ENCODE measurements at regions not wholly inside any gene's neighbourhood (a gene's known extent, or its start where the extent isn't known, plus 50 kb on each side); places are given as distances from the start of the nearest gene placed in this dataset.
"Not testable (repeated sequence)": the region's sequence is repeated elsewhere in the genome, so short reads cannot be mapped to it uniquely, and the experiment has no call there.

DNA sequence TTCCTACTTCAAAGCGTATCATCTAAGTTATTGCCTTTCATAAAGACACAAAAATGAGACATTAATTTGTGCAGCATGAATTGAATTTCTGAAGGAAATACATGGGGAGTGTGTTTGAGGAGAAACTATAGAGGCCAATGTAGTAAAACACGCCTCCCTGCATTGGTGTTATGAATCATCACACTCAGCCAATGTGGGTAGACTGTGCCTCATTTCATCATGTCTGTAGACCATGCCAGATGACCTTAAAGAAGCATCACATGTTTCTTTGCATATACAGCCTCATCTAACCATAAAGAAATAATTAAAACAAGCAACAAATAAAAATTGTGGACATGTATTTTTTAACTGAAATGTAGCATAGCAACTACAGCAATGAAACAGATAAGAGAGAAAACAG lies 486.0 kb upstream of the ADAMTS9 start:
- DNase-seq: no peak

DNA sequence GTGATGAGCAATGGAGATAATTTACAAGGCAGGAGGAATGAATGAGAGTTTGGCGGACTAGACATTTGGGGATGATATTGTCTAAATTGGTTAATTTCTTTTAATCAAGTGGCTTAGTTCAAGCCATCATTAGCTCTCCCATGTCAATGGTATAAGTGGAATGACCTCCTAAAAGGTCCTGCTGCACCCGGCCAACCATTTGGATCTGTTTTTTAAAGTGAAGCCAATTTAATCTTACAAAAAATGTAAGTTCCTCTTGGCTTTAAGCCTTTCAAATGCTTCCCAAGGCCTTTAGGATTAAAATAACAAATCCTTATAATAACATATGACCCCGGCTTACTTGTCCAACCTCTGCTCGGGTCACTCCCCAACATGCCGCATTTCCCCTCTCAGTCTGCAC lies 484.4 kb upstream of the ADAMTS9 start:
- DNase-seq: no peak

DNA sequence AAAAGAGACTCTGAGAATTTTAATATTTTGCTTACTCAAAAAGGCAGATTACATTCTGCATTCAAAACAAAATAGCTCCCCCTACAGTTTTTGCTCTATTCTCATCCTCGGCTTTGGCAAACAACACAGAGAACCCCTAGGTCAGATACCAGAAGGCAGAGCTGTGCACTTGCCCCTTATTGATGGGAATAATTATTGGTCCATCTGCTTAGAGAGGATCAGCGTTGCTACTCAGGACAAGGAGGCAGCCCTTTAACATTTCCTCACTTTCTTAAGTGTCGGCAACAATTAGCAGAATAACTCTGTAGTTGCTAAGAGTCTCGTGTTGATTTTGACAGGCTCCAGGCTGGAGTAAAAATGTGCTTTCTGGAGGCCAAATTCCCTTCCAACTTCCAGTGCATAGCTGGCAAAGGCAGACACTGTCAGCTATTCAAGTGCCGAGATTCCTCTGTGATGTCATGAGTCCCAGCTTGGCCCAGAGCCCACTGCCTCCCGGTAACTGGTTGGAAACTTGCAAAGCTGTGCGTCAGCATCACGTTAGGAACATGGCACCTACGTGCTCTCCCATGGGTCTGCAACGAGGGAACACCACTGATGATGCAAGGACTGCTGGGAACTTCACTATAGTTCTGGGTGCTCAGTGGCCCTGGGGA lies 482.7 kb upstream of the ADAMTS9 start:
- DNase-seq: peak in 37 of 51 donors; percentile 0 to 76 (median 21)

DNA sequence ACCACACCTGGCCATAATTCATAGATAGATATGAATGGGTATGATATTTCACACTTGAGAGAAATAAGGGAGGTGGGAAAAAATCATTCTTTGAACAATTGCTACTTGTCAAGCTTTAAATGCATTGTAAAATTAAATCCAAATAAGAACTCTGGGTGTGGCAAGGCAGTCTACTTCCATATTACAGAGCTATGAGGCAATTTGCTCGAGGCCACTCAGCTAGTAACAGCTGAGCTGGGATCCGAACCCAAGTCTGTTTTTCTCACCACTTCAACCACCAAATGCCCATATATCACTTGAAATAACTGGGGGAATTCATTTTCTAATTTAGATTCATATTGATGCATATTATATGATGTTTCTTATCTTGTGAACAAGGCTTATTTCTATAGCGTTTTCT lies 482.2 kb upstream of the ADAMTS9 start:
- DNase-seq: no peak

DNA sequence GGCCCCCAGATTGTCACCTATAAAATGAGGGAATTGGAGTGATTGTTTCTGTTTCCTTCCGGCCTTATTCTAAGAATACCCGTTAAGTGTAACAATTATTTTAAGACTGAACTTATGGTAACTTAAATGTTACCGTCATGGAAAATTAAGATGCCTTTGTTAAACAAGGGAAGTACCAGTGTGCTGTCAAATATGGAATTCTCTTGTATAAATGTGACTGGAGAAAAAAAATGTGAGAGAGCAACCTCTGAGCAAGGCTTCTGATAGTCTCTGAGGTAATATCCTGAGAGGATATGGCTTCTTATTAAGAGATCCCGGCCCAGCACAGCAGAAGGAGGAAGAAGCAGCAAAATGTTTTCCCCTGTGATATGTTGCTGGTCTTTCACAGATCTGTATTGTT lies 480.7 kb upstream of the ADAMTS9 start:
- DNase-seq: no peak

DNA sequence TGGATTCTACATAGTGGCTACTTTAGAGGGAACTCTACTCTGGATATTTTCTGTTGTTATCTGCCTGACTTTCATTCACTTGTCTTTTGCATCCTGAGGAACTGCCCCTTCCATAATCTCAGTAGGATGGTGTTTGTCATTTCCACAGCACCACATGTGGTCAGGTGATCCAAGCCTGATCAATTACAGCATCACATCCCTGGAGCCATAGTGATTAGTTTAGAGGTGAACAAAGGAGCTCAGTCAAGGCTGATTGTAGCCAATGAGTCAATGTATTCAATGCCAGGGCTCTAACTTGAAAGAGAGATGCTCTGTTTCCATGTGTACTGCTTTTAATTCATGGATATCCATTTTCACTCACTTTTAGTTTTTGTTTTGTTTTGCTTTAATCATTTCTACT lies 478.7 kb upstream of the ADAMTS9 start:
- no peak for DNase-seq

DNA sequence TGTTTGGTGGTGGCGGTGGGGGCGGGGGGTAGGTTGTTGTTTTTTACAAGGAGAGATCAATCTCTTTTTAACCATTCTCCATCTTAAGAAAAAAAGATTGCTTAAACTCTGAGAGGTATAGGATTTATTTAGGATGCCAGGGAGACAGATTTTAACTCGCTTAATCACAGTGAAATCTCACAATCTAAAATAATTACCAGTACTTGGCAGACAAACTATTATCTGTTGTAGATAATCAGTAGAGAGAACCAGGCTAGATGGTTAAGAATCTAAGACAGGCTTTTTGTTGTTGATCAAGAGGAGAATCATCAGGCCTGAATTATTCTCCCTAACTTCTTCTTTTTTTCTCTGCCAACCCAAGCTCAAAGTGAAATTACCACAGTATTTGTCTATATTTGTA lies 470.2 kb upstream of the ADAMTS9 start:
- DNase-seq: no peak

DNA sequence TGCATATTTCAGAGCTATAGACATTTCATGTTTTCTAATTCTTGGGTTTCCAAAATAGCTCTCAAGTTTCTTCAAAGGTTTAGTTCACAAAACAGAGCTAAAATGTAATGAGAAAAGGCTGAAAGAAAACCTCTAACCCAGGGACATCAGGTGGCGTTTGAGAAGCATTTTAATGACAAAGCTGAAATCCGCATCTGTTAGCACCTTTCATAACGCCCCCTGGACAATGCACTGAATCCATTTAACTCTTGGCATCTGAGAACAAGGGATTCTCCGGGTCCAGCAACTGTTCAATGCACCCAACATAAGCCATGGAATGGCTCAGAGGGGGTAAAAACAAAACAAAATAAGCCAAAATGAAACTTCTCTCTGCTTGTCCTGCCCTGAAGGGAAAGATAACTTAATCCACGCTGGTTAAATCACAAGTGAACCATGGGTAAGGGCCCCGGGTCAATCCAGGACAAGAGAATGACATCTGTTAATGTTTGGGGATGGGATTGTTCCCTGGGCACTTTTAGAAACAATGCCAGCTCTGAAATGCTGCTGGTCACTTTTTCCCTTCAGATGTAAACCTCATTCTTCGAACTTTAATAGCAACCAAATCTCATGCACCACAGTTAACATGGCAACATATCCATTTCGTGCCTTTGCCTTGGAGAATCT lies 466.2 kb upstream of the ADAMTS9 start:
- no peak for DNase-seq

DNA sequence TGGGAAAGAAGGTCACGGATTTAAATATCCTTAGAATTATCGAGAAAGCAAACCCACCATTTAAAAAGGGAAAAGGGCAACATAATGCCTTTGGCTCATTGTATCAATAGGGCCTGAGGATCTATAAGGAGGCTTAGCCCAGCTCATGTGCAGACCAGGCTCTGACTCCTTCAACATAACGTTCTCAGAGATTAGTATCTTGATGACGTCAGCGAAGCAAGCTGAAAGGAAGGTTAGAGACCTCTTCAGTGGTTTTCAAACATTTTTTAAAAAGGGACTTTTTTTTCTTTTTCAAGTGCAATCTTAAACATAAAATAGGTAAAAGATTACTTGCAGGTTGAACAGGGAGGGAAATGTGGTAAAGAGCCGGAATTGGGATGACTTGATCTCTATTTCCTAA lies 463.9 kb upstream of the ADAMTS9 start:
- no peak for DNase-seq

DNA sequence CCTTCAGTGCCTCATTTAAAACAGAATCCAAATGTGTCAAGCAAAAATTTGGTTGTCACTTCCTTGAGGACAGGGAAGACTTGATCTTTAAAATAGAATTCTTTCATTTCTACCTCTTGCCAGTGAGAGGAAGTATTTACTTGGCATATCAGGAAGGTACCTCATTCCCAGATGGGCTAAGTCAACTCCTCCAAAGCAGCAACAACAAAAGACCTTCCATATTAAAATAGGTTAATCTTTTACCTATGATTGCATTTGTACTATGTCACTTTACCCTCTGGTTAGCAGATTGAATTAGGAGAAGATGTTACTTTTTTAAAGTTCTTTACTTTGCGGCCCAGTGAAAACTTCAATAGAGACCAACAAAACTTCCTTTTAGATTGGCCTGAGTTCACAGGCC lies 462.1 kb upstream of the ADAMTS9 start:
- no peak for DNase-seq

DNA sequence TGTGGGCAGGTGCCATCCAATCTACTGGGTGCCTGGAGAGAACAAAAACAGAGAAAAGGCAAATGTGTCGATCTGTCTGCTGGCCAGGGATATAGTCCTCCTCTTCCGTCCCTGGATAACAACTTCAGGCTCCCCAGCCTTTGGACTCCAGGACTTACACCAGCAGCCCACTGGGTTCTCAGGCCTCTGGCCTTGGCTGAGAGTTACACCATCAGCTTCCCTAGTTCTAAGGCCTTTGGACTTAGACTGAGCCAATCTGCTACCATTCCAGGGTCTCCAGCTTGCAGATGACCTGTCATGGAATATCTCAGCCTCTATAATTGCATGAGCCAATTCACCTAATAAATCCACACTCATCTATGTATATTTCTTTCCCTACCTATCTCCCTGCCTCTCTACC lies 460.9 kb upstream of the ADAMTS9 start:
- no peak for DNase-seq

DNA sequence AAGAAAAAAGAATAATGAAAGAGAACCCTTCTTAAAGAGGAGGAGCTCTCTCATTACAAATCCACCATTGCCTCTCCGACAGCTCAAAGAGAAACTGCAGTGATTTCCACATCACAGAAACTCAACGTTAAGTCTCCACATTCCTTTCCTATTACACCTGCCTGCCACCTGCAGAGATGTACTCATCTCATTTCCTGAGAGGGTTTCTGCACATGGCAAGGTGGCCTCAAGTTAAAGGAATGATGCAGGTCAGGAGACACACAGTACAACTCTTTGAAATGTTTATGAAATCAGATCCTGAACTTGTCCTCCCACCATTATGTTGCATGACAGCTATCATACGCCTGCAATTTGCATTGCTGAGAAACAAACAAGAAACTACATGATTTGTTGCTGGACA lies 458.4 kb upstream of the ADAMTS9 start:
- no peak for DNase-seq

DNA sequence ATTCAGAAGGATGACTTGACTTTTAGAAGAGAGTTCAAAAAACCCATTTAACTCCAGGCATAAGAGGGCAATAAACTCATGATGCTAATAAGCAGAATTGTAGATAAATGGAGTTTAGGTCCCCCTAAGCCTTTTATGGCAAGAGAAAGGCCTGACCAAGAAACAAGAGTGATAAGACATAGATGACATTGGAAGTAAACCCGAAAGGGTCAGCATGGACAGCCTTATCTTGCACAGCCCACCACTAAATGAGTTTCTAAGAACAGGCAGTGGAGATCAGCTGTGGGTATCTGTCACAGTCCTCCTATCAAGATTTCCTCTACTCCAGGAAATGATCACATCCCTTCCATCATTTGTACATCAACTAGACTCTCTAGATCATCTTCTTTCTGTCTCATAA lies 457.9 kb upstream of the ADAMTS9 start:
- DNase-seq: no peak

DNA sequence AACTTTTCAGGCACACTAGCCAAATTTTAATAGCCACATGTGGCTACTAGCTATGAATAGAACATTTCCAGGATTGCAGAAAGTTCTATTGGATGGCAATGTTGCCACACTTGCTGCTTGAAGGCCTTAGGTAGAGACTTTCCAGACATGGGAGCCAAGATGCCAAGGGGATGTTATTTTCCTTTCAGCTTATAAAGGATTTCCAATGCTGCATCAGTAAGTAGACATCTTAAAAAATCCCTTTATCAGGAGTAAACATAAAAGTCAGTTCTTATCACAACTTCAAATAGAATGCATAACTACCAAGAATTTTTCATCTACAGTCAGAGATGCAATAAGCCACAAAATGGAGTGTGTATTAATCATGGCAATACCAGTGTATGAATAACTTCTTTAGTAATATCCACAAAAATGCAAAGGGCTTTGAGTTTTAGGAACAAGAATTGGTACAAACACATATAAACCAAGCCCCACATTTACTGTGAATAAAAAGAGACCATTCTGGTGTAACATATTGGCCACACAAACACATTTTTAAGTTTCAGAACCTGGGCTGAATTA lies 457.1 kb upstream of the ADAMTS9 start:
- no peak for DNase-seq

DNA sequence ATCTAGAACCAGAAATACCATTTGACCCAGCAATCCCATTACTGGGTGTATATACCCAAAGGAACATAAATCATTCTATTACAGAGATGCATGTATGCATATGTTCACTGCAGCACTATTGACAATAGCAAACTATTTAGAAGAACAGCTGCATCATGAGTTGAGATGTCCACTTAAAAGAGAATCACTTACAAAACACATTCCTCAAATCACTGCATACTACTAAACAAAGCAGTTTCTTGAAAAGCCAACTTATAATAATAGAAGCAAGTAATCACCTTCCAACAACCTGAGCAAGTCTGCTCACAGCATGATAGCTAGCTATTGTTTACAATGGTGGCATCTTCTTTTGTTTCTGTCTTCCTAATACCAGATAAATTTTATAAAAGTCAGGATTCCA lies 454.7 kb upstream of the ADAMTS9 start:
- DNase-seq: no peak

DNA sequence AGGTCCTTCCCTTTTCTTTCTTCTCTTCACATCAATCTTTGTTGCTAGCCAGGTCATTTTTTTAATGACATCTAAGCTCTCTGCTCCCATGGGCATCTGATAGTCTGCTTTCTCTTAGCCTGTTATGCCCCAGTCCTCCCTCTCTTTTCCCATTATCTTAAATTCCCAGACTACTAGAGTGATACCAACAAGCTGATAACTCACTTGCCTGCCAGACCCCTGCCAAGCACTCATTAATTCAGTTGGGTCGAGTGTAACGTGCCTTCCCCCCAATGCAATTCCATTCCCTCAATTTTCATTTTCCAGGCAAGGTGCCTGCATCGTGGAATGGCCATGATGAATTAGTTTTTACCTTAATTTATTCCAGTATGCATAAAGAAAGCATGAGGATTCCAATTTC lies 450.8 kb upstream of the ADAMTS9 start:
- DNase-seq: no peak

DNA sequence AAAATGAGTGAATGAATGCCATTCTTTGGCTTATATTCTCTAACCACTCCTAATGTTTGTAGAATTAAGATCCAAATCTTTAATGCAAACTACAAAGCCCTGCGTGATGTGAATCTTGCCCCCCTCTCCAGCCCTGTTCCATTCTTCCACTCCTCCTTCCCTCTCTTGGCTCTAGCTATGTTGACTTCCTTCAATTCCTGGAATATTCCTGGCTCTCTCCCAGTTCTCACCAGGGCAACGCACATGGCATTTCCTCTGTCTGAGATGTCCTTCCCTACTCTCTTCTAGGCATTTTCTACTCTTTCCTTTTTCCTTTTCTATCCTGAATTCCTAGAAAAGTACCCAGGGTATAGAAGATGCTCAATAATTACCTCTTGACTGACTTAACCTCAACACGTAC lies 446.0 kb upstream of the ADAMTS9 start:
- not testable (repeated sequence) for DNase-seq

DNA sequence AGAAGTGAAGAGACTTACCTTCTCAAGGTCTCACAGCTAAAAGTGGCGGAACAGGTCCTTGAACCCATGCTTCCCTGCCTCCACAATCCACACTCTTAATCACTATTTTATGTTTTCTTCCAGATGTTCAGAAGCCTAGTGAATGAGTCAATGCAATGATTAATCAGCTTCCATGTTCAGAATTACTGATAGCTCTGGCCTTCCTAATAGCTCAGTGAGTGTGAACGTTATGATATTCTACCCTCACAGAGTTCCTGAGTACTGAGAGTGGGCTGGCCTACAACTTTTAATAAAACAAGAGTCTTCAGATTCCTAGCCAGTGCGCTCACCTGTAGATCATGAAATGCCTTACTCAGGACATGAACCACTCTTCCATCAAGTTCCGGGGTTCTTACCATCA lies 443.0 kb upstream of the ADAMTS9 start:
- no peak for DNase-seq

DNA sequence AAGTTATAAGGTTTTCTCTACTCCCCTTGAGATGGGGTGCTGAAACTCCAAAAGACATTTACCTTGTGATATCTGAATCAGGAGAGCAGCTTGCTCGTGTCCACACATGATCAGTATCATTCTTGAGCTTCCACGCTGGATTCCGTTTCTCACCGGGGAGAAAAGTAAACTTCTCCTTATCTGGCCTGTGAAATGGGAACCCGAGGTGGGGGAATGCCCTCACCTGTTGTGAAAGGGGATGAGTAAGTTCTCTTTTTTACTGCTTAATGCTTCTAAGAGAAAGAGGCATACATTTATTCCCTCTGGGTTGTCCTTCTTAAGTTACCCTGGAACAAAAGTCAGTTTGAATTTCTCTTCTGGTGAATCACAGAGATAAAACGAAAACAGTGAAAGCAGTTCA lies 440.5 kb upstream of the ADAMTS9 start:
- DNase-seq: no peak

DNA sequence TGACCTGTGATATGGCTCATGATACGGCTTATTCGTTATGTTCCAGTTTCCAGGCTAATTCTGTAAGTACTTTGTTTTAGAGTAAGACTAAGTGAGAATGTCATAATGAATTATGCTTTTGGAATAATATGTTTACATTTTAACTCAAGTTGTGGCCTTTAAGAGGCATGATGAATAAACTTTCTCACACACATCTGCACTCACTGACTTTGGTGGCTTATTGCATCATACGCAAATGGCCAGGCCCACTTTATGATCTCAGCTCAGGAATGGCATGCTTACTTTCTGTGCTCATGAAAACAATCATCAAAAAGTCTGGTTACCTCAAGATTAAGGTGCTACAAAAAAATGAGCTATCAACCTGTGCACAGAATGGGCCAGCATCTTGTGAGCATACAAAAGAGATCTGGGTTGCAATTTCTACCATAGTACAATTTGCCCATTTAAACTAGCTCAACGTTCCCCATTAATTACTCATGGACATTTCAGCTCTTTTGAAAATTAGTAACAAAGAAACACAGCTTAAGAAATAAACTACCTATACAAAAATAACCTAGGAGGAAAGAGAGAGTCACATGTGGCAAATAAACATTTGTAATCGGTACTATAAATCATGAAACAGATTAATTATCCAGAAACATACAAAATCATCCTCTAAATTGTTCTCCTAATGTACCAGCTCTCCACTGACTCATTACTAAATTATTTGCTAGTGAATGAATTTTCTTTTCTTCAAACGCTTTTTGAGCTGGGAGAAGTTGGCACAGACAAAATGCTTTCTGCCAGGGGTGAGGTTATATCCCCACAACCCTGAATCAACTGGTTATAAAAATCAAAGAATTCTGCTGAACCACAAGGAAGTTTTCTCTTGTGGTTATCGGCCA lies 439.0 kb upstream of the ADAMTS9 start:
- no peak for DNase-seq

DNA sequence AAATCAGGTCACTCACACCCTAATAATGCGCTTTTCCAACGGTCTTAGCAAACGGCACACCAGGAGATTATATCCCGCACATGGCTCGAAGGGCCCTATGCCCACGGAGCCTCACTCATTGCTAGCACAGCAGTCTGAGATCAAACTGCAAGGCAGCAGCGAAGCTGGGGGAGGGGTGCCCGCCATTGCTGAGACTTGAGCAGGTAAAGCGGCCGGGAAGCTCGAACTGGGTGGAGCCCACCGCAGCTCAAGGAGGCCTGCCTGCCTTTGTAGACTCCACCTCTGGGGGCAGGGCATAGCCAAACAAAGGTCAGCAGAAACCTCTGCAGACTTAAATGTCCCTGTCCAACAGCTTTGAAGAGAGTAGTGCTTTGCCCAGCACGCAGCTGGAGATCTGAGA lies 432.4 kb upstream of the ADAMTS9 start:
- DNase-seq: peak in 1 of 51 donors; percentile 0

DNA sequence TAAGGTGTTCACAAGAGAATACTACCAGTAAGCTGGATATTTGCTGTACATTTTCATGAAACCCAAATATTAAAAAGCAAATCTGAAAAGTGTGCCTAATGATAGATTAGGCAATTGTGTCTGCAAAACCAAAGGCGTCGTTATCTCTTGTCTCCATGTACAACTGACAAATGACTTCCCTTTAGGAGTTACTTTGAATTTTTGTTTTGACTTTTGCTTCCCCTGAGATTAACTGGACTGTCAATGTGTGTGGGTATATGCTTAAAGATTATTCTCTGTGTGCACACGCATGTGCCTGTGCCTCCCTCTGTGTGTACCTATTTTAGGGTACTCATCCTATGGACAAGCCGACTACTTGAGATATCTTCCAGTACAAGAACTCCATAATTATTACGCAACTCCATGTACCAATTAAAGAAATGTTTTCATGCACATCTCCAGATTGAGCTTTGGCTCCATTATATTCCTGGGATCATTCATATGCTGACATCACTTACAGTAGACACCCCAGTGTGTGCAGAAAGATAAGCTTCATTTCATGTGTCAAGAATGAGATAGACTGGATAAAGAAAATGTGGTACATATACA lies 431.2 kb upstream of the ADAMTS9 start:
- DNase-seq: no peak
